Activated CD4-positive, alpha-beta T cell treated with anti-CD3 and anti-CD28 coated beads for 36 hours (primary cell): ENCODE measurements at regions not wholly inside any gene's neighbourhood (a gene's known extent, or its start where the extent isn't known, plus 50 kb on each side); places are given as distances from the start of the nearest gene placed in this dataset.

Source experiments
- ATAC-seq: fragments of 200-7000 bp; cut with Tn5 transposase; one replicate; pipeline ENCODE4 v1.10.0; 2021; ENCODE audit warnings: mild to moderate bottlenecking, moderate library complexity
- CTCF ChIA-PET: fragments of 350-600 bp; sonication (Branson Sonifier 250); formaldehyde crosslinking; loops from one replicate; lab custom pipeline; 2021; ENCODE audit warnings: antibody characterized with exemption; lab: Charles Lee
- POLR2A ChIA-PET: fragments of 350-600 bp; sonication (Branson Sonifier 250); formaldehyde crosslinking; loops from one replicate; lab custom pipeline; 2021; ENCODE audit warnings: antibody characterized with exemption, inconsistent platforms; lab: Charles Lee
- DNase-seq: peaks from one replicate; pipeline ENCODE4 v3.0.0-alpha.2; 2020
- H3K27ac Mint-ChIP-seq: one replicate; pipeline ENCODE4 v1.8.0; 2021; ENCODE audit warnings: mixed read lengths
- H3K27me3 Mint-ChIP-seq: one replicate; pipeline ENCODE4 v1.8.0; 2021; ENCODE audit warnings: mixed read lengths
- H3K36me3 Mint-ChIP-seq: one replicate; pipeline ENCODE4 v1.8.0; 2021; ENCODE audit warnings: low read depth, mixed read lengths
- H3K4me1 Mint-ChIP-seq: one replicate; pipeline ENCODE4 v1.8.0; 2021; ENCODE audit warnings: mixed read lengths
- H3K4me3 Mint-ChIP-seq: one replicate; pipeline ENCODE4 v1.8.0; 2021; ENCODE audit warnings: mild to moderate bottlenecking, moderate library complexity, mixed read lengths
- H3K9me3 Mint-ChIP-seq: one replicate; pipeline ENCODE4 v1.8.0; 2021; ENCODE audit warnings: low read depth, mixed read lengths
- intact Hi-C, 2 experiments: fragments of 100-400 bp; cut with DNase I in 1 of 2; cut with micrococcal nuclease in 1 of 2; formaldehyde crosslinking; loops; one replicate each; pipeline versions ENCODE4 v1.14.2 to v1.15.1; 2022 to 2024; cut with DNase I, micrococcal nuclease

- DNase-seq (no peak), ATAC-seq (no peak)
- ChIA-PET POLR2A (no interaction called here), CTCF (no interaction called here)
- intact Hi-C loops = no loop called here
- Mint-ChIP-seq H3K27ac (no peak overlapping the region), H3K9me3 (peaks cover 6% of the 10 kb centered on the region), H3K27me3 (no peaks in the 10 kb centered on the region), H3K4me3 (no peak overlapping the region), H3K36me3 (no peaks in the 10 kb centered on the region), H3K4me1 (no peaks in the 10 kb centered on the region)
These were observed 1927.6 kb upstream of the IGFBP7 start for GRCh38 chr4:59037812-59038211.

GRCh38 chr4:59039046-59039445 is 1928.9 kb upstream of the IGFBP7 start:
- H3K4me1 Mint-ChIP-seq = no peaks in the 10 kb centered on the region
- POLR2A ChIA-PET = no interaction called here
- H3K9me3 Mint-ChIP-seq = peaks cover 6% of the 10 kb centered on the region
- intact Hi-C loops = no loop called here
- no peak overlapping the region for H3K4me3 Mint-ChIP-seq
- no peak overlapping the region for H3K27ac Mint-ChIP-seq
- DNase-seq (no peak), ATAC-seq (no peak)
- no peaks in the 10 kb centered on the region for H3K36me3 Mint-ChIP-seq
- H3K27me3 Mint-ChIP-seq = no peaks in the 10 kb centered on the region
- CTCF ChIA-PET = no interaction called here

- no peaks in the 10 kb centered on the region for H3K27me3 Mint-ChIP-seq
- intact Hi-C loops = no loop called here
- H3K4me1 Mint-ChIP-seq = no peaks in the 10 kb centered on the region
- H3K9me3 Mint-ChIP-seq = peaks cover 5% of the 10 kb centered on the region
- no peak for ATAC-seq
- CTCF ChIA-PET = no interaction called here
- H3K27ac Mint-ChIP-seq = no peak overlapping the region
- POLR2A ChIA-PET = no interaction called here
- no peaks in the 10 kb centered on the region for H3K36me3 Mint-ChIP-seq
- no peak overlapping the region for H3K4me3 Mint-ChIP-seq
- DNase-seq = no peak
These were observed 1934.2 kb upstream of the IGFBP7 start for GRCh38 chr4:59044286-59044900.

GRCh38 chr4:59054086-59054485 is 1943.9 kb upstream of the IGFBP7 start:
- no peak for DNase-seq
- ChIA-PET CTCF (no interaction called here), POLR2A (no interaction called here)
- ATAC-seq = no peak
- Mint-ChIP-seq H3K9me3 (peaks cover 13% of the 10 kb centered on the region), H3K36me3 (no peaks in the 10 kb centered on the region), H3K4me3 (no peak overlapping the region), H3K27ac (no peak overlapping the region), H3K27me3 (no peaks in the 10 kb centered on the region), H3K4me1 (no peaks in the 10 kb centered on the region)
- intact Hi-C loops = no loop called here

GRCh38 chr4:59057804-59058203 is 1947.6 kb upstream of the IGFBP7 start:
- ATAC-seq = no peak
- no peaks in the 10 kb centered on the region for H3K4me1 Mint-ChIP-seq
- H3K9me3 Mint-ChIP-seq = peaks cover 4% of the 10 kb centered on the region
- no peak overlapping the region for H3K4me3 Mint-ChIP-seq
- DNase-seq = no peak
- ChIA-PET POLR2A (no interaction called here), CTCF (no interaction called here)
- no peaks in the 10 kb centered on the region for H3K27me3 Mint-ChIP-seq
- intact Hi-C loops = no loop called here
- H3K36me3 Mint-ChIP-seq = no peaks in the 10 kb centered on the region
- no peak overlapping the region for H3K27ac Mint-ChIP-seq

- DNase-seq (no peak), ATAC-seq (no peak)
- Mint-ChIP-seq H3K27ac (no peak overlapping the region), H3K27me3 (no peaks in the 10 kb centered on the region), H3K4me1 (no peaks in the 10 kb centered on the region), H3K4me3 (no peak overlapping the region), H3K9me3 (peaks cover 4% of the 10 kb centered on the region), H3K36me3 (no peaks in the 10 kb centered on the region)
- intact Hi-C loops = no loop called here
- POLR2A ChIA-PET = no interaction called here
- CTCF ChIA-PET = no interaction called here
These were observed 1948.4 kb upstream of the IGFBP7 start for GRCh38 chr4:59058543-59058942.

- H3K27ac Mint-ChIP-seq = no peak overlapping the region
- no peaks in the 10 kb centered on the region for H3K4me1 Mint-ChIP-seq
- DNase-seq (no peak), ATAC-seq (no peak)
- H3K4me3 Mint-ChIP-seq = no peak overlapping the region
- H3K9me3 Mint-ChIP-seq = peaks cover 11% of the 10 kb centered on the region
- no peaks in the 10 kb centered on the region for H3K27me3 Mint-ChIP-seq
- ChIA-PET POLR2A (no interaction called here), CTCF (no interaction called here)
- no peaks in the 10 kb centered on the region for H3K36me3 Mint-ChIP-seq
- intact Hi-C loops = no loop called here
These were observed 1950.0 kb upstream of the IGFBP7 start for GRCh38 chr4:59060002-59060846.

GRCh38 chr4:59060895-59061294 is 1950.7 kb upstream of the IGFBP7 start:
- no peak for DNase-seq
- Mint-ChIP-seq H3K36me3 (no peaks in the 10 kb centered on the region), H3K4me3 (no peak overlapping the region), H3K9me3 (peaks cover 12% of the 10 kb centered on the region), H3K27me3 (no peaks in the 10 kb centered on the region), H3K4me1 (no peaks in the 10 kb centered on the region), H3K27ac (no peak overlapping the region)
- intact Hi-C loops = no loop called here
- CTCF ChIA-PET = no interaction called here
- ATAC-seq = no peak
- POLR2A ChIA-PET = no interaction called here

GRCh38 chr4:59063015-59063720 is 1953.0 kb upstream of the IGFBP7 start:
- Mint-ChIP-seq H3K9me3 (peaks cover 12% of the 10 kb centered on the region), H3K27ac (no peak overlapping the region), H3K36me3 (no peaks in the 10 kb centered on the region), H3K27me3 (no peaks in the 10 kb centered on the region), H3K4me1 (no peaks in the 10 kb centered on the region), H3K4me3 (no peak overlapping the region)
- ChIA-PET POLR2A (no interaction called here), CTCF (no interaction called here)
- no peak for ATAC-seq
- intact Hi-C loops = no loop called here
- DNase-seq = no peak

- no peak for DNase-seq
- Mint-ChIP-seq H3K36me3 (no peaks in the 10 kb centered on the region), H3K4me1 (no peaks in the 10 kb centered on the region), H3K9me3 (peaks cover 11% of the 10 kb centered on the region), H3K27ac (no peak overlapping the region), H3K4me3 (no peak overlapping the region), H3K27me3 (no peaks in the 10 kb centered on the region)
- CTCF ChIA-PET = no interaction called here
- intact Hi-C loops = no loop called here
- POLR2A ChIA-PET = no interaction called here
- ATAC-seq = no peak
These were observed 1958.7 kb upstream of the IGFBP7 start for GRCh38 chr4:59068722-59069418.

- no peaks in the 10 kb centered on the region for H3K4me1 Mint-ChIP-seq
- DNase-seq = no peak
- POLR2A ChIA-PET = no interaction called here
These were observed 1976.2 kb upstream of the IGFBP7 start for GRCh38 chr4:59086410-59086809.

More at GRCh38 chr4:59086410-59086809, 1976.2 kb upstream of the IGFBP7 start:
- no peak overlapping the region for H3K4me3 Mint-ChIP-seq
- H3K27me3 Mint-ChIP-seq = no peaks in the 10 kb centered on the region
- CTCF ChIA-PET = interaction anchor here (0.6 kb wide), 1 partner anchor 92 kb away, joined by 3 read pairs; no protein-coding TSS in a partner anchor
- H3K9me3 Mint-ChIP-seq = no peaks in the 10 kb centered on the region
- H3K27ac Mint-ChIP-seq = no peak overlapping the region
- no peak for ATAC-seq
- no peaks in the 10 kb centered on the region for H3K36me3 Mint-ChIP-seq
- intact Hi-C loops = no loop called here
